NCI-H1417 (cell line): ENCODE measurements at regions not wholly inside any gene's neighbourhood (a gene's known extent, or its start where the extent isn't known, plus 50 kb on each side); places are given as distances from the start of the nearest gene placed in this dataset.
A peak's percentile ranks its signal among the peaks of the same experiment; 100 is the strongest.
"Not testable (repeated sequence)": the region's sequence is repeated elsewhere in the genome, so short reads cannot be mapped to it uniquely, and the experiment has no call there.

Experiments used
- DNase-seq, 3 experiments: peaks; one replicate each; lab custom pipeline; 2025; lab: John Stamatoyannopoulos, UW

DNA sequence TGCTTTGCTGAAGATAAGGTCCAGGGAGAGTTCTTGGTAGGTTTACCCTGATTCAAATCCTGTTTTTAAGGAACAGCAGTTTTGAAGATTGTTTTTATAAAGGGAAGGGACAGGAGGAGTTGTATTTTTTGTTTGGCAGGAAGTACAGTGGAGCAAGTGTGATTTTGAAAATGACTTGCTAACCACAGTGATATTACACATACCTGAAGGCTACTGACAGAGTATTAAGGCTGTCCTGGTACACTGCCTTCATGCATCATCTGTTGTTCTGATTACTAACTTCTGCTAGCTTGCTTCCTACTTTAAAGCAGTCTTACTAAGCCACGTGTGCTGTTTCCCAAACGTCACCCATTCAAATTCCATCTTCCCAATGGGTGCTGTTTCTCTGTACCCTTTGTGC, 559.5 kb upstream of the SGCD start:
- DNase-seq = no peak

DNA sequence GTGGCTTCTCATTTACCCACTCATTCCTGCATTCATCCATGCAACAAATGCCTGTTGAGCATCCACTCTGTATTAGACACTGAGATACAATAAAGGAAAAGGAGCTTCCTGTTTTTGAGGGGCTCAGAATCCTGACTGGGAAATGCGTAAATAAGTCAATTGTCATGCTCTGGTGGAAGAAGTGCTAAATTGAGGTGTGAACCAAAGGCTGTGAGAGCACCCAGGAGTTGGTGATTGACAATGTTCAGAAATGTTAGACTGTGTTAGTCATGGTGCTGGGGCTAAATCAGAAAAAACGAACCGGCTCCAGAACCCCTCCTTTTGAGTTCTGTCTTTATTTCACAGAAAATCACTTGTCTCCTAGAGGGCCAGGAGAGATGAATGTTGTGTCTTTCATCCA, 558.6 kb upstream of the SGCD start:
- no peak for DNase-seq

DNA sequence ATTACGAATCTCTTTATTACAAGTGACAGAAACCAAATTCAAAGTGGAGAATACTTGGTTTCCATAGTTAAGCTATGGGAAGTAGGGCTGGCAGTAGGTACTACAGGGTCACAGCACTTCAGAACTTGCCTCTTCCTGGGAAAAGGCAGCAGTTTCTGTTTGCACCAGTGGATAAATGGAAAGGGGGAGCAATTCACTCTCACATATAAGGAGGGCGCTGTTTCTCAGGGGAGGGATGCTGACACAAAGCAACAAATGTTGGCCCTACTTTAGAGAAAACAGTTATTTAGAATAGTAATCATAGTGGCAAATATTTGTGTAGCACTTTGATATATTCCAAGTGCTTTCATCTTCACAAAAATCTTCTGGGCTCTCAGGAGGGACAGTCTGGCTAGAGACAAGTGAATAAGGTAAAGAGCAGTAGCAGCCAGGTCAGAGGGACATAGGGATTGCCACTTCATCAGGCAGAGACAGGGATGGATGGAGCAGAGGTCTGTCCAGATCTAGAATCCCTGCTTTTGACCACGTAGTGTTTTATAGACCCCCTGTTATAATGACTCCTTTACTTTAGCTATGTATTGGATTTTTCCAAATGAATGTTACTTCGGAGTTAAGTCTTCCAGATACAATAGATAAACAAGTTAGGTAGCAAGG, 554.8 kb upstream of the SGCD start:
- DNase-seq = no peak

DNA sequence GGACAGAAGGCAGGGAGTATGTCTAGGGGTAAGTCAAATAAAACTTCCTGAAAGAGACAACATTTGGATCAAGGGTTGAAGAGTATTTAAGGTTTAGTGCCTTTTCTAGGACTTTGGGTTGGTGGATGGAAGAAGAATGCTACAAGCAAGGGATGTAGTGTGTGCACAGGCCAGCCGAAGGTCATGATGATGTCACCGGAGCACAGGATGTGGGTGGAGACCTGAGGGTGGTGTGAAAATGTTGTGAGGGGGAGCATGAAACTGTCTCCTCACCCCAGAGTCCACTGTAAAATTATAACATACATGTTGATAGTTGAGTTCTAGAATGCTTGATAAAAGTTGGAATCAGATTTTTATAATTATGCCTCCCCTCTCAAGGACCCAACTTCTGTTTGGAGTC, 553.3 kb upstream of the SGCD start:
- no peak for DNase-seq

DNA sequence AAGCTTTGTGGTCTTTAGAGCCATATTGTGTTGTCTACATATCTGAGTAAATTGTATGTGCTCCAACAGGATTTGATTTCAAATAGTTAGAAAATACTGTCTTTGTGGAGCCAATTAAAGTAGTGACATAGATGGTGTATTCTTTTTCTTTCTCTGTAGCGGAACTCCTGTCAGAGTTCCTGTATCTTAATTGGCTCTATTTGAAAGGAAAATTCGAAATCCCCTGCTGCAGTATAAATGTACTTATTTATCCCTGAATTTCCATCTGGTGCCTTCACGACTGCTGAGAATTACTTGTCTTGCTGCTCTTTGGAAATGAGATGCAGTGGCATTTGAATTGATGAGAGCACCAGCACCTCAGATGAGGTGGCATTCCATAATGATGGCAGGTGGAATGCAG, 546.7 kb upstream of the SGCD start:
- no peak for DNase-seq

DNA sequence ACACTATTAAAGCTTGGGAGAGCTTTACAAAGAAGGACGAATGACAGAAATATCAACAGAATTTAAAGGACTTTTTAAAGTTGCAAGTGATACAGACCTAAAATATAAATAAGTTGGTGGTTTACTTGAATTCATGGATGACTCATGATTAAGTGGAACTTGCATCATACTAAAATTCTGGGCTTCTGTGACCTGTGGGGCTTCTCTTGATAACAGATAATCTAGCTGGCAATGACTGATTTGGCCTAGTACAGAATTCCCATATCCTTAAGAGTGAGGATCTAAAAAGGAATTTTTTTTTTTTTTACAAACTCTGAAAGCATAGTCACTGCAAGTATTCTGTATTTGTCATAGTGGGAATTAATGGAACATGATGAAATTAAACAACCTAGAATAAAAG, 543.7 kb upstream of the SGCD start:
- no peak for DNase-seq

DNA sequence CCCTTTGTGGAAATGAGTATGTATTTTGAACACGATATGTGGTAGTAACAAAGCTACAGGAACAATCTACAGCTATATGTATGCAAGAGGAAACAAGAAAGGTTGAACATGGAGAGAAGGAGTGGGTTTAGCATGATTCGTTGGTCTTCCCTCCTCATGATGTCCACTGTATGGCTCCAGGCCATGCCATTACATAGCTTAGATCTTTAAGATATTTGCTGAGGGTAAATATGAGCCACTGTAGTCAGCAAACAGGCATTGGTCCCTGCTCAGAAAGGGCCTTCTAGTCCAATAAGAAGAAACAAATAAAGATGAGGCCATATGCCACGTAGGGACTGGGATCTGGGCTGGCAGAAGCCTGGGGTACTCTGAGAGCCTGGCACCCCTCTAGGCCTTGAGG, 543.2 kb upstream of the SGCD start:
- no peak for DNase-seq

DNA sequence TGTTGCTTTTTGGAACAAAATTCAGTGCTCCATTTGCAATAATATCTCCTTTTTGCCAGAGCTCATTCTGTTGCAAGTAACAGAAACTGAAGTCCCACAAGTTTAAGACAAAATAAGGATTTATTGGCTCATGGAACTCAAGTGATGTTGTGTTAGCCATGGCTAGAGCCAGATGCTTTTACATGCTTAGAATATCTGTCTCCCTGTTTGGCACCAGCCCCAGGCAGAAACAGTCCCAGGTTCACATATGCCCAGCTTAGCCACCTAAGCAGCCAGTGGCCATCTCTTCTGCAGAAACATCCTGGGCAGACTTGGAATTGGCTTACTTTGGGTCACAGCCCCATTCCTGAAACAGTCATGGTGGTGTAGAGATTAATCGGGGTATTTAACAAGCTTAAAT, 540.9 kb upstream of the SGCD start:
- DNase-seq = no peak

DNA sequence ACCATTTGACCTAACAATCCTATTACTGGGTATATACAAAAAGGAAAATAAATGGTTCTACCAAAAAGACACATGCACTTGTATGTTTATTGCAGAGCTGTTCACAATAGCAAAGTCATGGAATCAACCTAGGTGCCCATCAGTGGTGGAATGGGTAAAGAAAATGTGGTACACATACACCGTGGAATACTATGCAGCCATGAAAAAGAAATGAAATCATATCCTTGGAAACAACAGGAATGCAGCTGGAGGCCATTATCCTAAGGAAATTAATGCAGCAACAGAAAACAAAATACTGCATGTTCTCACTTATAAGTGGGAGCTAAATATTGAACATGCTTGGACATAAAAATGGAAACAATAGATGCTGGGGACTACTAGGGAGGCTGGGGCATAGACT, 534.1 kb upstream of the SGCD start:
- no peak for DNase-seq

DNA sequence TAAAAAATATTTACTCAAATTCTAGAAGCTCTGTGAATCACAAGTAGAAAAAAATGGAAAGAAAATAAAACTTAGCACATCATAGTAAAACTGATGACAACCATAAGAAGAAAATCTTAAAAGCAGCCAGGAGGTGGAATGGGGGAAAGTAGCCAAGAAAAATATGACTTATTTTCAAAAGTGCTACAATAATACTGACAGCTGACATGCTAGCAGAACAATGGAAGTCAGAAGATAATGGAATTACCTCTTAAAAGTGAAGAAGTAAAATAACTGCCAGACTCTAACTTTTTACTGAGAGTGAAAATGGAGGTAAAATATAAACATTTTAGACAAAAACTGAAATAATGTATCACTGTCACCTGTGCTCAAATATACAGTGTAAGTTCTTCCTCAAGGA, 532.2 kb upstream of the SGCD start:
- DNase-seq = peak in 1 of 3 experiments; percentile 3

DNA sequence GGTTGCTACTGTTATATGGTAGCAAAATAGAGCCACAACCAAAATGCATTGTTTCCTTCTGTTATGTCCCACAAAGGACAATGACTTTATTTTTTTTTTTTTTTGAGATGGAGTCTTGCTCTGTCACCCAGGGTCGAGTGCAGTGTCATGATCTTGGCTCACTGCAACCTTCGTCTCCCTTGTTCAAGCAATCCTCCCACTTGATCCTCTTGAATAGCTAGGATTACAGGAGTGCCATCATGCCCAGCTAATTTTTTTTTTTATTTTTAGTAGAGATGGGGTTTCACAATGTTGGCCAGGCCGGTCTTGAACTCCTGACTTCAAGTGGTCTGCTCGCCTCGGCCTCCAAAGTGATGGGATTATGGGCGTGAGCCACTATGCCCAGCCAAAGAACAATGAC, 527.7 kb upstream of the SGCD start:
- no peak for DNase-seq

DNA sequence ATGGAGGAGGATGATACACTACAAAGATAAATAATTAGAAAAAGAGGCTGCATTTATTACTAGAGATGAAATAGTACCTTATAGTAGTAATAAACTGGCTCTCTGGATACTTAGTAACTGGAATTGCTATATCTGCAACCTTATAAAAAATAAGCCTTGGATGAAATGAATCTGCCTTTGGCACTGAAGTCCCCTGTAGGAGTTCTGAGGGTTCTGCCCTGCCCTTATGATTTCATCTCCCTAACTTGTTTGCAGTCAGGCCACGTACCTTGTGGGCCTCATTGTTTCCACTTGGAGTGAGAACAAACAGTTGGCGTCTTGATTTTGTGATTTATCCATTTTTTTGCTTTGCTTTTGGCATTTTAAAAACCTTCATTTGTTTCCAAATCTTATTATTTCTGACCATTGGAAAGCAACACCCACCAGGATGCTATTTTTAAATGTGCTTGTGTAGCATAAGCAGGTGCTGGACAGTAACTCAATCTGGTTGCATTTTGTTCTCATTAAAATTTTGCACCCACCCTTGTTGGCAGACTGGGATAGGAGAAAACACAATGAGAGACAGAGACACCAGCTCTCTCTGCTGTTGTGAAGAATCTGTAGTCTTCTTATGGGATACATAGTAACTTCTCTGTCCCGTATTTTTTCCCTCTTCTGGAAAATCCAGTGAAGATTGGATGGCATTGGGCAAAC, 518.9 kb upstream of the SGCD start:
- no peak for DNase-seq

DNA sequence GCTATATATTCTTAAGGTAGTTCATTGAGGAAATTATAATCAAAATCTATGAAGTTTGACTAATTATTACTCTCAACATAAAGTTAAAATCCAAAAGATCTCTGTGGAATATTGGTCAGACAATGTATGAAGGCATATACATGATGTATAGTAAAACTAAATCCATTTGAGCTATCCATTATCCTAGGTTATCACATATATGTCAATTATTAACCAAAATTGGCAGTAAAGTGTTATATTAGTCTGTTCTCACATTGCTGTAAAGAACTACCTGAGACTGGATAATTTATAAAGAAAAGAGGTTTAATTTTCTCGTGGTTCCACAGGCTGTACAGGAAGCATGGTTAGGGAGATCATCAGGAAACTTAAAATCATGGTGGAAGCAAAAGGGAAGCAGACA, 511.7 kb upstream of the SGCD start:
- DNase-seq = no peak

DNA sequence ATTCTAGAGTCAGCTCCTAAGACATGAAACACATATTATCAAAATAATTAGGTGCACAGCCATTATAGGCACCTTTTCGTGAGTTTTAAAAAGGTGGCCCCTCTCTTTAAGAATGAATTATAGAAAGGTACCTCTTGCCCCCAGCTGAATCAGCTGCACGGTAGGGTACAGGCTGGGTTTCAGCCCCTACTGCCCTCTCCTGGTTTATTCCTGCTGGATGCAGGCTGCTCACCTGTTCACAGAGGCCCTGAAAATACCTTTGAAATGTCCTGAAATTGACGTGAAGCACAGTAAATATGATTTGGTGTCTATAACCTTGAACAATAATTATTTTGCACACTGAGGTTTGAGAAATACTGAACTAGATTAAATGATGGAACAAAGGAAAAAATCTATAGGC, 504.8 kb upstream of the SGCD start:
- DNase-seq = peak in 1 of 3 experiments; percentile 5

DNA sequence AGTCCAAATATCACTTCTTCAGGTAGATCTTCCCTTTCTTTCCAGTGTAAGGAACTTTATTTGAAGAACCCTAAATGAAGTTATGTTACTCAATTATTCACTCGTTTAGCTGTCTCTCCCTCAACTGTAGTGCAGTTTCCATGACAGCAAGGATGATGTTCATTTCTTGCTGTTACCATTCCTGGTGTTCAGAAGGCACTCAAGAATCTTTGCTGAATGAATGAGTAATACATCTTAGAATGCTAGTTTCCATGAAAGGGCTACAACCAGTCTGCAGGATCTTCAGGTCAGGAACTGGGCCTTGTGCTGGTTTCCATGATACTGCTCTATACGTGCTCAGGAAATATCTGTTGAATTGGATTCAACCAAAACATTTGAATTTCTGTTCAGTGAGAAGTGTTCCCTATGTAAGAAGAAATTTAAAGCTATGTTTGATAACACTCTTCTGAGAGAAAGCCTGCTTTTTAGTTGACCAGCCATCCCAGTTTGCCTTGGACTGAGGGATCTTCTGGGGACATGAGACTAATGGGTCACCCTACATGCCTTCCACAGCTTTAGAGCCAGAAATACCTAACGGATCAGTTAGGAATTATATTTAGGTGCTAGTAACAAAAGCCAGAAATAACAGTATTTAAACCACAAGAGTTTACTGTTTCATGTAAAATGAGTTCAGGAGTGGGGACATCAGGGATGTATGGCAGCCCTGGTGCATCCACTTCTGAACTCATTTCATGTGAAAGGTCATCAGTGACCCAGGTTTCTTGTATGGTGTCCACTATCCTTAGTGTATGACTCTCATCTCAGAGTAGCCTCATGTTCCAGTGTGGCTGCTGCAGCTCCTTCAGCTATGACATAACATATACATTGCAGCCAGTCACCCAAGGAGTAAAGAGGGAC, 500.1 kb upstream of the SGCD start:
- no peak for DNase-seq

DNA sequence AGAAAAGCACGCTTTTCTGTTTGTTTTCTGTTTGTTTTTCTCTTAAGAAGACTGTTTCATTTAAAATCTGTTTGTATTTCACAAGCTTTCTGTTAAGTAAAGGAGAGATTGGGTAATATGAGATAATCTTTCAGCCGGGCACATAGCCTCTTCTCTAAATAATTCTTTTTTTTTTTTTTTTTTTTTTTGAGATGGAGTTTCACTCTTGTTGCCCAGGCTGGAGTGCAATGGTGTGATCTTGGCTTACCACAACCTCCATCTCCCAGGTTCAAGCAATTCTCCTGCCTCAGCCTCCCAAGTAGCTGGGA, 499.5 kb upstream of the SGCD start:
- DNase-seq = not testable (repeated sequence)

DNA sequence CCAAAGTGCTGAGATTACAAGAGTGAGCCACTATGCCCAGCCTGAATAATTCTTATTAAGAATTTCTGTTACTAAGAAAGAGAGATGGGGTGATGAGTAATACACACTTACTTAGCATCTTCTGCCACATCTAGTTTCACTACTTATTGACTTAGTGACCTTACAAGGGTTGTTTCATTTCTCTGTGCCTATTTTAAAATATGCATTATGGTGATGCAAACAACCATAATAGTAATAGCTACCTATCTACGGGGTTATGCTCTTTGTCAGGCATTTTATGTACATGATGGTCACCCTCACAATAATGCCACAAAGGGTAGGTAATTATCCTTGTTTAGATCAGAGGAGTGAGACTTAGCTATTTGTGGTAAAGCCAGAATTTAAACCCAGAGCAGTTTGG, 499.0 kb upstream of the SGCD start:
- no peak for DNase-seq

DNA sequence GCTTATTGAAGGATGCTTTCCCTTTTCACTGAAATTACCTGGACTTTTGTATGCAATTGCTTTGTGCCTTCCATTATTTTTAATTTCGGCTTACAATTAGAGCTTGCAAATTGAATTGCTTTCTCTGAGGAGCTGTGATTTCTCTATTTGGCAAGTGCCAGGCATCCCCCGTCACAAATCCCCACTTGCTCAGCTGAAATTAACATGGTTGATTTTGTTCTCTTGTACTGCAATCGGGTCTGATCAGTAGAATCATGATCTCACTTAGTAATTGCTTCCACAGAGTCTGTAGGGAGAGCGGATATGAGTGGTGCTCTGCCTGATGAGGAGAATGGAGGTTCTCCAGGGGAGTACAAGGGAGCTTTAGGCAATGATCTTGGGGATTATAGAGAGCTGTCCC, 495.5 kb upstream of the SGCD start:
- no peak for DNase-seq

DNA sequence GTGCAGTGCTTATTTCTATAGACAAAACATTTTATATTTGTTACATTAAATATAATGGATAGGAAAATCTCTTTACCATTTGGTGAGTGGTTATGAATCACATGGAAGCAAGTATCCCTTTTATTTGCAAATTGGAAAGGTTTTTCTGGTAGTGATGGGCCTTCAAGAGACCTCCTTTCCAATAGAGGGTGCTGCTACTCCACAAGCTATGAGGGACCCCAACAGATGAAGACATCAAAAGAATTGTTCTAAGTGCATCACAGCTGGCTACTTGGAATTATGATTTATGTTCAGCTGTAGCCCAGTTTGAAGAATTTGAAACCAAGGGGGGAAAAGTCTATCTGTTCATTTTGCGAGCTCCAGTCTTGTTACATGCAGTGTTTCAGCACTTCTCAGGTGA, 493.7 kb upstream of the SGCD start:
- DNase-seq = peak in 1 of 3 experiments; percentile 30

DNA sequence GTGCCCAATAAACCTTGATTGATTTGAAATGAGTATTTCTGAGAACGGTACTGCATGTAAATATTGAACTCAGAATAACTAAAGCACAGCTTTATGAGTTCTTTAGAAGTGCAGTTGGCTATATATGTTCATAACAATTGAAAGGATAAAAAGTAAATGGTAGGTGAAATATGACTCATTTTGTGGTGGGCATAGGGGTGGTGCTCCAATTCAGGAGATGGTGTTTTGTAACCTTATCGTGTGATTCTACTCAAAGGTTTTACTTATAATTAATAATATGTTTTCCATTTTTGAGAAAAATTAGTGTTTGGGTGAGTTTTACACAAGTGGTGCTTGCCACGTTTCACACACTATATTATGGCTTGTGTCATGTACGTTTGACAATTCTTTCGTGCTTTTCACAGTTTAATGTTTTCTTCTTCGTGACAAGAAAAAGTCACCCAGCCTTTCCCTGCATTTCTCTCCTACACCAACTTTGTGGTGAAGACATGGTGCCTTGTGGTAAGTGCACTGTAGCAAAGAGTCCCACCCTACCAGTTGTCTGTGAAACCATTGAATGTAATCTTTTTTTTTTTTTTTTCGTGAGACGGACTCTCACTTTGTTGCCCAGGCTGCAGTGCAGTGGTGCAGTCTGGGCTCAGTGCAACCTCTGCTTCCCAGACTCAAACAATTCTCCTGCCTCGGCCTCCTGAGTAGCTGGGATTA, 492.5 kb upstream of the SGCD start:
- DNase-seq = no peak

DNA sequence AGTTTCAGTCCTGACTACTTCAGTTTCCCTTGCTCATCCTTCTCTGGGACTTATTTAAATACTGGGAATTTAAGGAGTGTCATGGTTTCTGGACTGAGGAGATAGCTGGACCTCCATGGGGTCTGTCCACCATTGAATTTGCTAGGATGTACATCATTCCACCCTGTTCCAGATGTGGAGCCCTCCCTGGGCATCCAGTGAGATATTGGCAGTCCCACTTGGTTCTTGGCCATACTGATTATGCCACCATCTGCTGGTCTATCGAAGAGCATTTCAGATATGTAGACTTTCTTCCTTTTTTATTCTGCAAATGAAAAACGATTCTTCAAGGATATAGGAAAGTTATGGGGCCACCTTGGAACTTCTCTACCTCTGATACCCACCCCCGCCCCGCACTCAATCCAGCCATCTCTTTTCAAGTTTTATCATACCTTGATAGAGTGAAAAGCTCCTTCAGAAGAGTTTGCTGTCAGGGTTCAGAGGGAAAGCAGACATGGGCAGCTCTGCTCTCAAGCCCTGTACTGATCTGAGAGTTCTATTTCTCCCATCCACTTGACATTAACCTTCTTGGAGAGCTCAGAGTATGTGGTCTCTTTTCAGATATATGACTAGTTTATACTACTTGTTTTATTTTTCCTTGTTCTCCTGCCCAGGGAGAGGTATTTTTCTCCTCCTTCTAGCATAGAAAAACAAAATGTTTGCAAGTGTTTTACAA, 490.7 kb upstream of the SGCD start:
- DNase-seq = no peak

DNA sequence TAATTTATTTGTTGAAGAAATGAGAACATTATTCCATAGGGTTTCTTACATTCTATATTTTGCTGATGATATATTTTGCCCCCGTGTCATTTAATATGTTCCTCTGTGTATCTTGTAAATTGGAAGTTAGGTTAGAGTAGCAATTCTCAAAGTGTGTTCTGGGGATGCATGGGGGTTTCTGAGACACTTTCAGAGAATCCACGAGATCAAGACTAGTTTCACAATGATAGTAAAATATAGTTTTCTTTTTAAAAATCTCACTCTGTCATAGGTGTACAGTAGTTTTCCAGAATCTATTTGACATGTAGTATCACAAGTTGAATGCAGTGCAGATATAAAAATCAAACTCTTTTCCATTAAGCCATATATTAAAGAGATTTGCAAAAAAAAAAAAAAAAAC, 488.6 kb upstream of the SGCD start:
- no peak for DNase-seq
